ENCODE measurements at regions not wholly inside any gene's neighbourhood (a gene's known extent, or its start where the extent isn't known, plus 50 kb on each side); places are given as distances from the start of the nearest gene placed in this dataset.

DNA sequence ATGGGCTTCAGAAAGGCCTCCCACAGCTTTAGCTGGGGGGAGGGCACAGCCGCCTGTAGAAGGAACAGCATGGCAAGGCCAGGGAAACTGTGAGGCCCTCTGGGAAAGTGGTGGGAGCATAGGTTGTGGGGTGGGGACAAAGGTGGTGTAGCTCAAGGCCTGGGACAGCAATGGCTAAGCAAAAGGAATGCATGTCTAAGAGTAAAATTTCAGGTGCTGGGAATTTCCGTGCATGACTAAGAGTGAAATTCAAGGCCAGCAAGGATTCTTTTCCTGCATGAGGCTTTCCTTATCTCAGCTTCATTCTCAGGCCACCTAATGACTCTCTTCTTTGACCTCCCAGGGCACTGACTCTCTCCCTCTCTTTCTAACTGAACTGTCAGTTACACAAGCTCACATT, 86.5 kb upstream of the WNT4 start:
- H3K27ac ChIP-seq (ENCODE audit: low read depth, low read length, poor library complexity, severe bottlenecking): no peak overlapping the region
- H3K27me3 ChIP-seq (ENCODE audit: insufficient read depth, low read length): no peaks in the 10 kb centered on the region
- no peaks in the 10 kb centered on the region for H3K79me2 ChIP-seq (ENCODE audit: insufficient read depth, low read length)
- no peaks in the 10 kb centered on the region for H3F3A ChIP-seq (ENCODE audit: insufficient read depth, low read length)
- H3K4me3 ChIP-seq (ENCODE audit: low read depth, low read length, poor library complexity, severe bottlenecking): no peak overlapping the region
- no peak overlapping the region for H3K9ac ChIP-seq (ENCODE audit: low read length)
- H3K9me3 ChIP-seq (ENCODE audit: low read length): no peaks in the 10 kb centered on the region
- no peaks in the 10 kb centered on the region for H4K20me1 ChIP-seq (ENCODE audit: insufficient read depth, low read length)
- TF ChIP-seq, protein P1, sequence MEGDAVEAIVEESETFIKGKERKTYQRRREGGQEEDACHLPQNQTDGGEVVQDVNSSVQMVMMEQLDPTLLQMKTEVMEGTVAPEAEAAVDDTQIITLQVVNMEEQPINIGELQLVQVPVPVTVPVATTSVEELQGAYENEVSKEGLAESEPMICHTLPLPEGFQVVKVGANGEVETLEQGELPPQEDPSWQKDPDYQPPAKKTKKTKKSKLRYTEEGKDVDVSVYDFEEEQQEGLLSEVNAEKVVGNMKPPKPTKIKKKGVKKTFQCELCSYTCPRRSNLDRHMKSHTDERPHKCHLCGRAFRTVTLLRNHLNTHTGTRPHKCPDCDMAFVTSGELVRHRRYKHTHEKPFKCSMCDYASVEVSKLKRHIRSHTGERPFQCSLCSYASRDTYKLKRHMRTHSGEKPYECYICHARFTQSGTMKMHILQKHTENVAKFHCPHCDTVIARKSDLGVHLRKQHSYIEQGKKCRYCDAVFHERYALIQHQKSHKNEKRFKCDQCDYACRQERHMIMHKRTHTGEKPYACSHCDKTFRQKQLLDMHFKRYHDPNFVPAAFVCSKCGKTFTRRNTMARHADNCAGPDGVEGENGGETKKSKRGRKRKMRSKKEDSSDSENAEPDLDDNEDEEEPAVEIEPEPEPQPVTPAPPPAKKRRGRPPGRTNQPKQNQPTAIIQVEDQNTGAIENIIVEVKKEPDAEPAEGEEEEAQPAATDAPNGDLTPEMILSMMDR (IDR thresholded peaks at IDR 0.05; ENCODE audit: low read length): no peak
- TF ChIP-seq EZH2 (IDR thresholded peaks at IDR 0.05; ENCODE audit: borderline replicate concordance, low read length): no peak
- H3K36me3 ChIP-seq (ENCODE audit: insufficient read depth, low read length): no peaks in the 10 kb centered on the region
- no peaks in the 10 kb centered on the region for H3K9me2 ChIP-seq (ENCODE audit: low read depth, low read length)
- H2AFZ ChIP-seq (ENCODE audit: low read length): no peak overlapping the region
- no peak overlapping the region for H3K4me2 ChIP-seq (ENCODE audit: low read length)
- no peaks in the 10 kb centered on the region for H3K4me1 ChIP-seq (ENCODE audit: insufficient read depth, low read length, severe bottlenecking)

DNA sequence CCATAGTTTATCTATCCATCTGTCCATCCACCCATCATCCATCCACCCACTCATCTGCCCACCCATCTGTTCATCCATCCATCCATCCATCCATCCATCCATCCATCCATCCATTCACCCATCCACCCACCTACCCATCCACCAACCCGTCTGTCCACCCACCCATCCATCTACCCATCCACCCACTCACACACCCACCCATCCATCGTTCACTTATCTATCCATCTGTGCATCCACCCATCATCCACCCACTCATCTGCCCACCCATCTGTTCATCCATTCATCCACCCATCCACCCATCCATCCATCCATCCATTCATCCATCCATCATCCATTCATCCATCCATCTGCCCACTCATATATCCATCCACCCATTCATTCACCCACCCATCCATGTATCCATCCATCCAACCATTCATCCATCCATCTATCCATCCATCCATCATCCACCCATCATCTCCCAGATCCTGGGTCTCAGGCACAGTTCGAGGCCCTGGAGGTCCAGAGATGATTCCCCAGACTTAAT, 88.2 kb upstream of the WNT4 start:
- H2AFZ ChIP-seq (ENCODE audit: low read length): no peak overlapping the region
- TF ChIP-seq, protein P1 (IDR thresholded peaks at IDR 0.05; ENCODE audit: low read length): no peak
- no peak for TF ChIP-seq EZH2 (IDR thresholded peaks at IDR 0.05; ENCODE audit: borderline replicate concordance, low read length)
- no peak overlapping the region for H3K27ac ChIP-seq (ENCODE audit: low read depth, low read length, poor library complexity, severe bottlenecking)
- no peaks in the 10 kb centered on the region for H4K20me1 ChIP-seq (ENCODE audit: insufficient read depth, low read length)
- no peak overlapping the region for H3K4me2 ChIP-seq (ENCODE audit: low read length)
- H3K9me2 ChIP-seq (ENCODE audit: low read depth, low read length): no peaks in the 10 kb centered on the region
- H3K9ac ChIP-seq (ENCODE audit: low read length): no peak overlapping the region
- no peaks in the 10 kb centered on the region for H3K79me2 ChIP-seq (ENCODE audit: insufficient read depth, low read length)
- H3K4me1 ChIP-seq (ENCODE audit: insufficient read depth, low read length, severe bottlenecking): no peaks in the 10 kb centered on the region
- no peak overlapping the region for H3K4me3 ChIP-seq (ENCODE audit: low read depth, low read length, poor library complexity, severe bottlenecking)
- H3K36me3 ChIP-seq (ENCODE audit: insufficient read depth, low read length): no peaks in the 10 kb centered on the region
- no peaks in the 10 kb centered on the region for H3K9me3 ChIP-seq (ENCODE audit: low read length)
- no peaks in the 10 kb centered on the region for H3F3A ChIP-seq (ENCODE audit: insufficient read depth, low read length)
- no peaks in the 10 kb centered on the region for H3K27me3 ChIP-seq (ENCODE audit: insufficient read depth, low read length)

DNA sequence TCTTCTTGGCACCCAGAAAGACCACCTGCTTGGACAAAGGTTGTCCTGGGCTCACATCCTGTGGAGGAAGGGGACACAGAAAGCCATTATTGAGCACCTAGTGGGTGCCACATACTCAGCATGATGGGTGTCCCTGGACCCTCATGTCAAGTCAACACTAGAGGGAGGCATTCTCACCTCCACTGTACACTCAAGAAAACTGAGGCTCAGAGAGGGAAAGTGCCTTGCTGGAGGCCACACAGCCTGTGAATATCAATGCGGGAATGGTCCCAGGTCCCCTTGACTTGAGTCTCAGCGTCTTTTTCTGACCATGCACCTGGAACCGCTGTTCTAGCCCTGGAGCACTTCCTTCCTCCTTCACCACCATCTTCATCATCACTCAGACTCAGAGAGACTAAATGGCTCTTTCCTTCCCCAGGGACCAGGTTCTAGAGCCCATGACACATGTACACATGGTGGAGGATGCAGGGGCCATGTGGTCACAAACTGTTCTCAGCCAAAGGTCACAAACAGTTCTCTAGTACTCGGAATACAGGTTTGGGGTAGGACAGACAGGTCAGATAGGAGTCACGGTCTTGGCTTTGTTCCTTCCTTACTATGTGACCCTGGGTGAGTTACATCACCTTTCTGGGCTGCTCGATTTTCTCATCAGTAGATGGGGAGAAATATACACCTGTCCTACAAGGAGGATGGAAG, 89.2 kb upstream of the WNT4 start:
- TF ChIP-seq, protein P1 (IDR thresholded peaks at IDR 0.05; ENCODE audit: low read length): no peak; the same call in 1 of the 2 replicates
- TF ChIP-seq EZH2 (IDR thresholded peaks at IDR 0.05; ENCODE audit: borderline replicate concordance, low read length): no peak
- H3K4me3 ChIP-seq (ENCODE audit: low read depth, low read length, poor library complexity, severe bottlenecking): no peak overlapping the region

More for the DNA sequence above, 89.2 kb upstream of the WNT4 start:
- Histone ChIP-seq H3K4me1 (ENCODE audit: insufficient read depth, low read length, severe bottlenecking) (no peaks in the 10 kb centered on the region), H3K36me3 (ENCODE audit: insufficient read depth, low read length) (no peaks in the 10 kb centered on the region), H3K79me2 (ENCODE audit: insufficient read depth, low read length) (no peaks in the 10 kb centered on the region), H4K20me1 (ENCODE audit: insufficient read depth, low read length) (no peaks in the 10 kb centered on the region), H3K4me2 (ENCODE audit: low read length) (no peak overlapping the region), H3K27me3 (ENCODE audit: insufficient read depth, low read length) (no peaks in the 10 kb centered on the region), H3K27ac (ENCODE audit: low read depth, low read length, poor library complexity, severe bottlenecking) (no peak overlapping the region), H3F3A (ENCODE audit: insufficient read depth, low read length) (no peaks in the 10 kb centered on the region), H3K9ac (ENCODE audit: low read length) (no peak overlapping the region), H3K9me2 (ENCODE audit: low read depth, low read length) (no peaks in the 10 kb centered on the region), H3K9me3 (ENCODE audit: low read length) (no peaks in the 10 kb centered on the region), H2AFZ (ENCODE audit: low read length) (no peak overlapping the region)

All from OCI-LY1 (cell line).